Anterior cingulate cortex (tissue), 58 donors: ENCODE measurements at regions not wholly inside any gene's neighbourhood (a gene's known extent, or its start where the extent isn't known, plus 50 kb on each side); places are given as distances from the start of the nearest gene placed in this dataset.
"Not testable (repeated sequence)": the region's sequence is repeated elsewhere in the genome, so short reads cannot be mapped to it uniquely, and the experiment has no call there.

Experiments used
- DNase-seq, 58 donors: peaks; one replicate each; lab custom pipeline; 2025; lab: John Stamatoyannopoulos, UW

DNA sequence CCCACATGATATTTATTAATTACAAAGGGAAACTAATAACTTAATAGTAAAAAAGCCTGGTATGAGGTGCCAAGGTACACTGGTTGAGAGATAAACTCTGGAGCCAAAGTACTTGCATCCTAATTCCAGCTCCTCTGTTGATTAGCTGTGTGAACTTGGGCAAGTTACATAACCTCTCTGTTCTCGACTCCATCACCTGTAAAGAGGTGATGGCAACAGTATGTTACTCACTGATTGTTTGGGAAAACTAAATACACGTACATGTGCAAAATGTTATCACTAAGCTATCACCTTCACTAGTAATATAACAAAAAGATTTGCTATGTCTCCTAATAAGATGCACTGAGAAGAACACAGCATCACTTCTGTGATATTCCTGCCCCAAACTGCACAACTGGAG is 206.4 kb downstream of the MEX3B start:
- DNase-seq = no peak

DNA sequence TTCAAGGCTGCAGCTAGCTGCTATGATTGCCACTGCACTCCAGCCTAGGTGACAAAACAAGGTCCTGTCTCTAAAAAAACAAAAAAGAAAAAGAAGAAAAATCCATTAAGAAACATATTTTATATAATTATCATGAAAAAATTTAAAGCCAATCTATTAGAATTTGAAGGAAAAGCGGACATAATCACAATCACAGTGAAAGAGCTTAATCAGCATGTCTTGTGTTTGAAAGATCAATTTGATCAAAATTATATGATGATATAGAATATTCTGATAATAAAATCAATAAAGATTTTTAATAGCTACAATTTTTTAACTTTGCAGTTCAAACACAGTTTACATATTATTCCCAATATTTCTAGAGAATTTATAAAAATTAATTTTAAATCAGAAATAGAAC is 210.1 kb downstream of the MEX3B start:
- no peak for DNase-seq

DNA sequence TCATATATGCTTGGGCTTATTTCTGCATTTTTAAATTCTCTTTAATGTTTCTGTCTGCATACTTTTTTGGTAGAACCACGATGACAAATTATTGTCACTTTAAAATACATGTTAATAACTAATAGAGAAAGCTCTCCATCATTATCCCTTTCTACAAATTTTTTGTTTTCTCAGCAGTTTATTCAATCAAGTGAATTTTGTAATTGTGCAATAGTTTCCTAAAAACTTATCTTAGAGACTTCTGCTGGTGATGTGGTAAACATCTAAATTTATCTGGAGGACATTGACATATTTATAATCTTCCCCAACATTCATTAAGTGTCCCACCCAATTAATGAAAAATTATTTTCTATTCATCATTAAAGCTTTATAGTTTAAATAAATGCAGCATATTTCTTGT is 215.3 kb downstream of the MEX3B start:
- DNase-seq = no peak

DNA sequence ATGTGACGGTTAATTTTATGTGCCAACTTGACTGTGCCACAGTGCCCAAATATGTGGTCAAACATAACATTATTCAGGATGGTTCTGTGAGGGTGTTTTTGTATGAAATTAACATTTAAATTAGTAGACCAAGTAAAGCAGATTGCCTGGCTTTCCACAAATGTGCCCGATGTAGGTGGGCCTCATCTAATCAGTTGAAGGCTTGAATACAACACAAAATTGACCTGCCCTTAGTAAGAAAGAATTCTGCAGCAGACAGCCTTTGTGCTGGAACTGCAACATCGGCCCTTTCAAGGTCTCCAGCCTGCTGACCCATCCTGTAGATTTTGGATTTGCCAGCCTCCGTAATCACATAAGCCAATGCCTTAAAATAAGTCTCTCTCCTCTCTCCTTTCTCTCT is 215.9 kb downstream of the MEX3B start:
- no peak for DNase-seq

DNA sequence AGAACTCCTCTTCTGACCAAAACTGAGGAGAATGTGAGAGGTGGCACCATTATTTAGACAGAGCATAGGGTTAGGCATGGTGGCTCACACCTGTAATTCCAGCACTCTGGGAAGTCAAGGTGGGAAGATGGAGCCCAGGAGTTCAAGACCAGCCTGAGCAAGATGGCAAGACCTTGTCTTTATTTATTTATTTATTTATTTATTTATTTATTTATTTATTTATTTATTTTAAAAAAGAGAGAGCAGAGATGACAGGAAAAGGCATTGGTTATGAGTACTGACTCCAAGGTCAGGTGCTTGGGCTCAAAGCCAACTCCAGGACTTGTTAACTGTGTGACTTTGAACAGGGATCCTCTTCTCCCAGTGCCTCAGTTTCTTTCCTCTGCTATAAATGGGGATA is 217.7 kb downstream of the MEX3B start:
- DNase-seq = no peak

DNA sequence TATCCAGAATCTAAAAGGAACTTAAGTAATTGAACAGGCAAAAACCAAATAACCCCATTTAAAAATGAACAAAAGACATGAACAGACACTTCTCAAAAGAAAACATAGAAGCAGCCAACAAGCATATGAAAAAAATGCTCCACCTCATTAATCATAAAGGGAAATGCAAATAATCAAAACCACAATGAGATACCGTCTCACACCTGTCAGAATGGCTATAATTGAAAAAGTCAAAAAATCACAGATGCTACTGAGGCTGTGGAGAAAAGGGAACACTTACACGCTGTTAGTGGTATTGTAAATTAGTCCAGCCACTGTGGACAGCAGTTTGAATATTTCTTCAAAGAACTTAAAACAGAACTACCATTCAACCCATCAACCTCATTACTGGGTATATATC is 220.7 kb downstream of the MEX3B start:
- no peak for DNase-seq

DNA sequence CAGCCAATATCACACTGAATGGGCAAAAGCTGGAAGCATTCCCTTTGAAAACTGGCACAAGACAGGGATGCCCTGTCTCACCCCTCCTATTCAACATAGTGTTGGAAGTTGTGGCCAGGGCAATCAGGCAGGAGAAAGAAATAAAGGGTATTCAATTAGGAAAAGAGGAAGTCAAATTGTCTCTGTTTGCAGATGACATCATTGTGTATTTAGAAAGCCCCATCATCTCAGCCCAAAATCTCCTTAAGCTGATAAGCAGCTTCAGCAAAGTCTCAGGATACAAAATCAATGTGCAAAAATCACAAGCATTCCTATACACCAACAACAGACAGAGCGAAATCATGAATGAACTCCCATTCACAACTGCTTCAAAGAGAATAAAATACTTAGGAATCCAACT is 223.2 kb downstream of the MEX3B start:
- DNase-seq = not testable (repeated sequence)

DNA sequence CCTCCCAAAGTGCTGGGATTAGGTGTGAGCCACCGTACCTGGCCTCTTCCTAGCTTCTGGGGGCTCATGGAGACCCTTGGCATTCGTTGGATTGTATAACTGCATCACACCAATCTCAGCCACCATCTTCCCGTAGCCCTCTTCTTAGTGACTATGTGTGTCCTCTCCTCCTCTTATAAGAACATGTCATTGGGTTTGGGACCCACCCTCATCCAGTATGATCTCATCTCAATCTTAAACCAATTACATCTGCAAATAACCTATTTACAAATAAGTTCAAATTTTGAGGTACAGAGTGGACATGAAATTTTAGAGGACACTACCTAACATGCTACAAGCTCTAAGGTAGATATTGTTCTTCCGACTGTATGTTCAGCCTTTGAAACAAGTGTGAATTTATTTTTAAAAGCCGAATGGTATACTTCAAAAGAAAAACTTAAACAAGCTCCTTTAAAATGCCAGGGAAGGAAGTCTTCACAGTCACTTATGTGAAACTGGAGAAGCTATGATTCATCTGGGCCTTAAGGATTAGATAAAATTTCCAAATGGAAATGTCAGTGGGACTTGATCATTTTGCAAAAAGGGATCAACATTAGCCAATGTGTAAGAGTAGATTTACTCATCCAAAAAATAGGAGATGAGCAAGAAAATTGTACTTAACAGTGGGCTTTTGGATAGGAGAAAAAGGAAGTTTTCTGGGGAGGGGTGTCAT is 225.7 kb downstream of the MEX3B start:
- no peak for DNase-seq

DNA sequence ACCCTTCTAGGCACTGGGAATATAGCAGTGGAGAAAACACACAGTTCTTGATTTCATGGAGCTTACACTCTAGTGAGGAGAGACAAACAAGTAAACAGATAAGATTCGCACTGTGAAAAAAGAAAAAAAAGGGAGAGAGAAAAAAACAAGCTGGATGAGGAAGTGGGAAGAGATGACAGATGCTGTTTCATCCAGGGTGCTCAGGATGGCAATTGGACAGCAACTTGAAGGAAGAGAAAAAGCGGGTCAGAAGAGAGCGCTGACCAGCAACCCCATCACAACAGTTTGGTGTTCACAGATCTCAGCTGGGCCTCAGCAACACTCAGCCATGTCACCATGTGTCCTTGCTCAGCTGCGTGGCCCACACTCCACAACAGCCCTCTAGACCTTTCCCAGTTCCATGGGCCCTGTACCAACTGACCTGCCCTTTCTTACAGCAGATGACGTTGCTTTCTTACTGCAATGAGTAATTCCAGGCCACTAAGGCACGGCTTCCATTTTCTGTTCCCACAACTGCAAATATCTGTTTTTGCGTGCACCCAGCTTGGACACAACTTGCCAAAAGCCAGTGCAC is 230.8 kb downstream of the MEX3B start:
- no peak for DNase-seq

DNA sequence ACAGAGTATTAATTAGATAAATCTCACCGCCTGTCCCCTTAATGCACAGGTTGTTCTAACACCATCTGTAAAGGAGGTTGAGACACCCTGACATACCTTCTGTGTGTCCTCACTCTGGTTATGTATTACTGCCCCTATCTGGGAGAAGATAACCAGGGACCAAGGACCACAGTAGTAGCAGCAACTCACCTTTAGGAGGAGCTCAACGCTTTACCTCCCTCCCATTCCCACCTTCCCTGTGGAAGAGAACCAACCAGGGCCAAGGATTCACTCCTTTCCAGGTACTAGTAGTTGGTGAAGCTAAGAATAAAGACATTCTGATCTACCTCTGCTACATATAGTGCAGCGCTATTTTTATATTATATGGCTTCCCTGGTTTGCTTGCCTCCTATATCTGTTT is 232.6 kb downstream of the MEX3B start:
- DNase-seq = no peak

DNA sequence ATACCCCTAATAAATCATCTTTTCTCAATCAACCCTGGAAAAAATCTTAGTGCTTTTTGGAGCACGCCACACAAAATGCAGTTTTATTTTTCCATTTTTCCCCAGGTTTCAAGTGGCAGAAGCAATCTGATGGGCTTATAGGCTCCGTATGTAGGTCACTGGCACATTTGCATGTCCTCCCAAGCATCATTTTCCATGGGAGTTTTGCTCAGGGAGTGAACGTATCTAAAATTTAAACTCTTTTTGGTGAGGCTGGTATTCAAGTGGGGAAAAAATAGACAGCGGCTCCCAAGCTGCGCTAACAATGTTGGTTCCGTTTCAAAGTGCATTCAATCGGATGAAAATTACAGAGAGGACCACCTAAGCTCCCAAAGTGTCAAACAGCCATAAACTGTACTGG is 233.4 kb downstream of the MEX3B start:
- DNase-seq = no peak

DNA sequence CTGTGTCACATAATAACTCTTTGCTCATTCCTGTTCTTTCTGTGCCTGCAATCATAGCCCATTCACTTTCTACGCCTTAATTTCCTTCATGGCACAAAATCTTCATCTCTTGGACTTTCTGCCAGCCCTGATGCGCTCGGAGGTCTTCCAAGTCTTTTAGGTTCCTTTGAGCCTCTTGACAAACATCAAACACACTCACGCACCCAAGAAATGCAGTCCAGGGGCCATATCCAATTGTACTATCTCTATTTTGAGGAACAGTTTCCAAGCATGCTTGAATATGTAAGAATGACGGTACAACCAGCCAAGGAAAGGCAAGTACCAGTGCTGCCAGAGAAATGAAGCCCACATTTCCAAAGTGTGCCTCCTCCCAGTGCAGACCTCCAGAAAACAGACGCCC is 234.1 kb downstream of the MEX3B start:
- DNase-seq = no peak

DNA sequence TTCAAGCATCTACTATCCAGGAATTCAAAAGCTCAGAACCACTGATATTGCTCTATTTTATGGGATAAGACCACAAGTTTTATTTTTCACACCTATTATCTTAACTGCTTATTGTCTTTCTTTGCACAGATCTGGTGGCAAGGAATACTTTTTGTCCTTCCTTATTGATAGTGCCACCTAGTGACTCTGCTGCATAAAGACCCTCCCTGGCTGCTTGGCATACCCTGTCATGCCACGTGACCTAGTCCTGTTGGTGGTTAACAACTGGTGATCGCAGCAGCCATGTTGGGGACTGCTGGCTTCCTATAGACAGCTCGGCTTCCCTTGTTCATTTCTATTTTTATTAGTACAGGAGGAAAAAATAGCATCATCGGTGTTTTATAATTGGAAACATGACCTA is 236.3 kb downstream of the MEX3B start:
- no peak for DNase-seq

DNA sequence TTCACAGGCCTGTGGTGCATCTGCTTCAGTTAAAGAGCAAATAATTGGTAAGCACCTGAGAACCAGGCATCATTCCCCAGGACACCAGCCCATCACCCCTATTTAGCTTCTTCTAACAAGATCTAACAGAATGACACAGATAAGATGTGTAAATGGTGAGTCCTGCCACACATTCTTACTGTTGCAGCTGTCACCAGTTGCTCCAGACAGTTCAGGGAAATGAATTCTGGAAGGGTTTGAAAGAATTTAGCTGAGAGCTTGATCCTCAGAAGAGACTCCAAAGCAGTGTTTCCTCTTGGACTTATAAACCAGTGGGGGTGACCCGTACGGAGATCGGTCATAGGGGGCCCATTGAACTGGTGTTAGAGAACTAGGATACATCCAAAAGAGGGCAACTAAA is 238.0 kb downstream of the MEX3B start:
- DNase-seq = no peak

DNA sequence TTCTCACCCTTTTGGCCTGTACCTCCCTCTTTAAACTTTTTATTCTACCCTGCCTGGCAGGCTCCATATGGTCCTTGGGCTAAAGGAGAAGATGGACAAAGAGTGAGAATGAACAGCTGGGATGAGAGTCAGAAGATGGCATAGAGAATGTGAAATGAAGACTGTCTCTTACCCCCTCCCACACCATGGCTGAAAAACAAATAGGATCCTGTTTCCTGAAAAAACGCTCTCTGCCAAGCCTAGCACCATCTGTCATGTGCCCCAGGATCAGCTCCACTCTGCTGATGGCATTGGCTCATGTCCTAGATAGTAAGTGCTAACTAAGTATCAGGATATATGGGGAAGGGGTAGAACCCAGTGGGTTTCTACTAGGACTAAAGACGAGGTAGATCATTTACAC is 238.6 kb downstream of the MEX3B start:
- DNase-seq = no peak

DNA sequence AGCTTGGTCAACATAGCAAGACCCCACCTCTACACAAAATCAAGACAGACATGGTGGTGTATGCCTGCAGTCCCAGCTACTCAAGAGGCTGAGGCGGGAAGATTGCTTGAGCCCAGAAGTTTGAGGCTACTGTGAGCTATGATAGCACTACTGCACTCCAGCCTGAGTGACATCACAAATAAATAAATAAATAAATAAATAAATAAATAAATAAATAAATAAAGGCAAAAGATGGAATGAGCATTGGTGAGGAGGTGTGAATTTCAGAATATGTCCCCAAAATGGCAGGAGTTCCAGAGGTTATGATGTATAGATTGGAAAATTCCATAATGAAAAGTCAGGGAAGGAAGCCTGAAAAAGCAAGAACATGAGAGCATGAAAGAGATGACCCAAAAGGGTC is 249.9 kb downstream of the MEX3B start:
- DNase-seq = no peak

DNA sequence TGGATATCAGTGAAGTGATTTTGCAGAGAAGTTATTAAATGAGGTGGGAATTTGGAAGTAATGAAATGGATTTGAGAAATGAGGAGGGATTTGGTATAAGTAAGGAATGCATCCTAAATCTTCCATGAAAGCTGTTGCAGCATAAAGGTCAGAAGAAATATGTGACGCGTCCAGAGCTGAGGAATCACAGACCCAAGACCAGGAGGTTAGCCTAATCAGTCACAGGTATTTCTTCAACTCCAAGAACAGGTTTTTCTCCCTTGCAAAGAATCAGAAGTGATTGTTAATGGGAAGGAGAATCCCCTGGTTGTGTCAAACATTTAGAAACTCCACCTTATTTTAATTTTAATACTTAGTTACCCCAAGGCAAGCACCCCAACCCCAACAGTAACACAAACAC is 253.2 kb downstream of the MEX3B start:
- DNase-seq = no peak

DNA sequence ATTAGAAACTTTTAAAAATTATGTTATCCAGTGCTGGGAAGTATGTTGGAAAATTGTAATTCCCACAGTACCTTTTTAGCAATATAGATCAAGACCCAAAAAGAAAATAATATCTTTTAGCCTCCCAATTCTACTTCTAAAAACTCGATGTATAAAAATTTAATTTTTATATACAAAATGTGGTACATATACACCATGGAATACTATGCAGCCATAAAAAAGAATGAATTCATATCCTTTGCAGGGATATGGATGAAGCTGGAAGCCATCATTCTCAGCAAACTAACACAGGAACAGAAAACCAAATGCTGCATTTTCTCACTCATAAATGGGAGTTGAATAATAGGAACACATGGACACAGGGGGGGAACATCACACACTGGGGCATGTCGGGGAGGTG is 254.5 kb downstream of the MEX3B start:
- not testable (repeated sequence) for DNase-seq

DNA sequence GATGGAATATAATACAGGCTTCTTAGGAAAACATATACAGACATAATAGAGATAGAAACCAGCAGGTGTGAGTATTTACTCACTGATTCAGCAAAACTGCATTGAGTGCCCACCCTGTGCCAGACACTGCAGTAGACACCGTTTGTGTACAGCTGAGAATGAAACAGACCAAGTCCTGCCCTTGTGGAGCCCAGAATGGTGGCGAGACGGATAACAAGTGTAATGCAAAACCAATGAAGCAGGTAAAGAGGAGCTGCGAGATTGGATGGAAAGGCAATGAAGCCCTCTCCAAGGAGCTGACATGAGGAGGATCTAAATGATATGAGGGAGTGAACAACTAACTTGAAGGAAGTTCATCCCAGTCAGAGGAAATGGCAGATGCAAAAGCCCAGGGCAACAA is 256.4 kb downstream of the MEX3B start:
- DNase-seq = no peak

DNA sequence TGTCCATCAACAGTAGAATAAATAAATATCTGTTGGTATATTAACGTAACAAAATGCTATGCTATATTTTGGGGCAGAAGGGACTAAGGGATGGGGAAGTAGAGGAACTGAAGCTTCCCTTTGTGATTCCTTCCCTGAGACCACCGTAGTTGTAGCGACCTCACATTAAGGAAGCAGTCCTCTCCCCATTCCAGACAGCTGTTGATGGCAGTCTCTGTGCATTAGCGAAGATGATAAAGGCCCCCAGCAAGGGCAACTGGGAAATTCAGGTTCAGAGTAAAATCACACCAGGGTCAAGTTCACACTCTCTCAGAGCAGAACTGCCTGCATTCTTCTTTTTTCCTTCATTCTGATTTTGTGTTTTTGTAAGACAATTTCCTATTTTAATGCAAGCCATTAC is 259.0 kb downstream of the MEX3B start:
- DNase-seq = no peak

DNA sequence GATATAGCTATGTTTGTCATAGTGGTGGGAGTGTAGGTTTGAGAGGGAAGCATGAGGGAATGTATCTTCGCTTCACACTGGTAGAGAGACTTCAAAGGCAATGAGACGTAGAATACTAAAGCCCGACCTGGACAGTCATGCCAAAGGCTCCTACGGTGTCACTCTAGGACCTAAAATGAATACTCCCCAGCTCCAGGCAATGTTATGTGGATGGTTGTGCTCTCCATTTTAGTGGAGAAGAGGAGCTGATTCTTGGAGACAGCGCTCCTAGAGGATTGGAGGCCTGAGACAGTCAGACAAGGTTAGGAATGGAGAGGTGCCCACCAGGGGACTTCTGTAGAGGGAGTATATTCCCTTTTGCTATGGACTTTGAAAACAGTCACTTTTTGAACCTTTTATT is 260.1 kb downstream of the MEX3B start:
- no peak for DNase-seq

DNA sequence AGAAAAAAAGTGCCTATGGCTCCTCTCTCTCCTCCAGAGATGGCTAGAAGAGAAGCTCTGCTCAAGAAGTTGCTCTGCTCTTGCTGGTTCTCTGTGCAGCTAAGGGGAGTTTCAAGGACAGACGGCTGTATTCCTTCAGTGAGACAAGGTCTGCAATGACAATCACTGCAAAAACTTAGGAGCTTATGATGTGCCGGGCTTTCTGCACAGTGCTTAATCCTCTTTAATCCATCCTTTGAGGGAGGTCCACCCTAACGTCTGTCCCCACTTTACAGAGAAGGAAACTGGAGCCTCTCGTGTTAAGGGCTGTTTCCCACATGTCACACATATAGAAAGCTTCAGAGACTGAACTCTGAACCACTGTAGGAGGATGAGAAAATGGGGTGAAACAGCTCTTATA is 260.6 kb downstream of the MEX3B start:
- DNase-seq = no peak

DNA sequence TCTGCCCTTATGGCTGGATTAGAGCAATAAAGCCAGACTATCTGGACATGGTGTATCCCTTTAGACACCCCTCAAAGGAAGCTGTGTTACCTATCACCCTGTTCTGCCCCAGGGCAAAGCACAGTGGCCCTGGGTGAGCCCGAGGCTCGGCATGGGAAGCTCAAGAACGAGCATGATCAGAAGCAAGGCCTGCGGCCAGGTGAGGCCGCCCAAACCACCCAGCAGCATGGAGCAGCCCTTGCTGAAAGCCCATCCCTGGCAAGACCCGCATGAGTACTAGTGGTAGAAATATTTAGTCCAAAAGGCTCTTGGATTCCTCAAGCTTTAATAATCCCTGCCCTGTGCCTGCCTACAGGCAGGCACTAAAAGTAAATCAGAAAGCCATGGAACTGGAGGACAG is 261.1 kb downstream of the MEX3B start:
- DNase-seq = no peak
